ENCODE measurements at regions not wholly inside any gene's neighbourhood (a gene's known extent, or its start where the extent isn't known, plus 50 kb on each side); places are given as distances from the start of the nearest gene placed in this dataset.
"Not testable (repeated sequence)": the region's sequence is repeated elsewhere in the genome, so short reads cannot be mapped to it uniquely, and the experiment has no call there.

DNA sequence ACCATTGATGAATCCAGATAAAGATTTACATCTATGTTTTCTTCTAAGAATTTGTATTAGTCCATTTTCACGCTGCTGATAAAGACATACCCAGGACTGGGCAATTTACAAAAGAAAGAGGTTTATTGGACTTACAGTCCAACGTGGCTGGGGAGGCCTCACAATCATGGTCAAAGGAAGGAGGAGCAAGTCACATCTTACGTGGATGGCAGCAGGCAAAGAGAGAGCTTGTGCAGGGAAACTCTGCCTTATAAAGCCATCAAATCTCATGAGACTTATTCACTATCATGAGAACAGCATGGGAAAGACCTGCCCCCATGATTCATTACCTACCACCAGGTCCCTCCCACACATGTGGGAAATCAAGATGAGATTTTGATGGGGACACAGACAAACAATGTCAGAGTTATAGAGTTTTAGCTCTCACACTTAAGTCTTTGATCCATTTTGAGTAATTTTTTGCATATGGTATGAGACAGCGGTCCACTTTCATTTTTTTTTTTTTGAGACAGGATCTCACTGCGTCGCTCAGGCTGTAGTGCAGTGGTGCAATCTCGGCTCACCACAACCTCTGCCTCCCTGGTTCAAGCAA lies 53.5 kb upstream of the JADE2 start:
- DNase-seq, result not testable (repeated sequence)

DNA sequence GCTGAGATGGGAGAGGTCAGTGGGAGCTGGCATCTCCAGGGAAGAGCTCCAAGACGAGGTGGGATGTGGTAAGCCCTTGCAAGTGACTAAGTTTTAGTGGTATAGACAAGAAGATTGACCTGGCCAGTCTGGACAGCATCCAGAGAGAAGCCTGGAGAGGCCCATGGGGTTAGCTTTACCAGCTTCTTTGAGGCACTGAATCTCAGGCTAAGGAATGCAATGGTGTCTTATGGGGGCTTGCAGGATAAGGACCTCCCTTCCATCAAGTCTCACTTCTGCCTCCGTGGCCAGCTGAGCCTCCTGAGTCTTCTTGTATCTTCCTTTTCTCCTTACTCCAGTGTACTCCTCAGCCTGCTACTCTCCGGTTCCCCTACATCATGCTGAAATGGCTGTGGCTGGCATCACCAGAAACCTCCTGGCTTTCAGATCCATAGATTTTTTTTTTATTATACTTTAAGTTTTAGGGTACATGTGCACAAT lies 56.5 kb upstream of the JADE2 start:
- no peak for DNase-seq

DNA sequence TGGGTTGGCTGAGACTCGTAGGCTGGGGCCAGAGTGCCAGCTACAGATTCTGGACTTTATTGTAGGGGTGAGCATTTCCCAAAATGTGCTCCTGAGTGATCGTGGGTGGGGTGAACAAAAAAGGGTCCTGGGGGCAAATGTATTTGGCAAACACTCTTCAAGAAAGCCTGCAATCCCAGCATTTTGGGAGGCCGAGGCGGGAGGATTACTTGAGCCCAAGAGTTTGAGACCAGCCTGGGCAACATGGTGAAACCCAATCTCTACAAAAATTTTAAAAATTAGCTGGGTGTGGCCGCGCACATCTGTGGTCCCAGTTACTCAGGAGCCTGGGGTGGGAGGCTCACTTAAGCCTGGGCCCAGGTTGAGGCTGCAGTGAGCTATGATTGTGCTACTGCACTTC lies 55.5 kb upstream of the CDKN2AIPNL start:
- no peak for DNase-seq

- peak; percentile 57 for DNase-seq
Observed at GRCh38 chr5:134466241-134467069, 54.8 kb upstream of the CDKN2AIPNL start.

DNA sequence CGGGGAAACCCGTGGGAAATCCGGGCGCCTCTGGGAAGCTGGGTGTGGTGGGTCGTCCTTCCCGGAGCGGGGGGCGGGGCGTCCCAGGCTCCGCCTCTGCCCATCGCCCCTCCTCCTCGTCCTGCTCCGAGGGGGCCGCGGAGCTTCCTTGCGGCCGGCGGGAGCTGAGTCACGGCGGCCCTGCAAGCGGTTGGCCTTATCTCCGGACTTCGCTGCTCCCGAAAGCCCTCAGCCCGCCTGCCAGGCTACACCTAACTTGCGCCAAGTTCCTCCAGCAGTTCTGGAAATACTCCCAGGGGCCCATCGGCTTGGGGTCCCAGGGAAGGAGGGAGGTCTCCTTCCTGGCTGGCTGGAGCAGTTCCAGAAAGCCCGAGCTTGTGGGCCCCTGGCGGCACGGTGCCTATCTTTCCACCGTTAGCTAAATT lies 54.1 kb upstream of the CDKN2AIPNL start:
- DNase-seq, result peak; percentile 71

- no peak for DNase-seq
Observed at GRCh38 chr5:134464988-134465815, 53.5 kb upstream of the CDKN2AIPNL start.

DNA sequence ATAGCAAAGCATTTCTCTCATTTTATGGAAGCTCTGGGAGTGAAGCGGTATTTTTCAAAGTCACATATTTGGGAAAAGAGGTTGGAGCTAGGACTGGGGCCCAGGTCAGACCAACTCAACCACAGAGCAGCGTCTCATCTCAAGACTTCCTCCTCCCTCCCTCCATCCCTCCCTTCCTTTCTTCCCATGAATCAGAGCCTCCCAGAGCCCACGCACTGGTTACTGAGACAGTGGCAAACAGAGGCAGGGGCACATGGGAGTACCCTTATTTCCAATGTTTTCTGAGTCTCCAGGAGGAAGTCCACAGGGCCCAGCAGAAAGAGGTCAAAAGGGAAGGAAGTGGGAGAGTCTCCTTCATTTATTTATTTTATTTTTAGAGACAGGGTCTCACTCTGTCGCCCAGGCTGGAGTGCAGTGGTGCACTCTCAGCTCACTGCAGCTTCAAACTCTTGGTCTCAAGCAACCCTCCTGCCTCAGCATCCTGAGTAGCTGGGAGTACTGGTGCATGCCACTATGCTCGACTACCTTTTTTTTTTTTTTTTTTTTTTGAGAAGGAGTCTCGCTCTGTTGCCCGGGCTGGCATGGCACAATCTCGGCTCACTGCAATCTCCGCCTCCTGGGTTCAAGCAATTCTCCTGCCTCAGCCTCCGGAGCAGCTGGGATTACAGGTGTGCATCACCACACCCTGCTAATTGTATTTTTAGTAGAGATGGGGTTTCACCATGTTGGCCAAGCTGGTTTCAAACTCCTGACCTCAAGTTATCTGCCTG lies 52.5 kb upstream of the CDKN2AIPNL start:
- no peak for DNase-seq

GRCh38 chr5:134463176-134463720 lies 51.6 kb upstream of the CDKN2AIPNL start:
- no peak for DNase-seq

DNA sequence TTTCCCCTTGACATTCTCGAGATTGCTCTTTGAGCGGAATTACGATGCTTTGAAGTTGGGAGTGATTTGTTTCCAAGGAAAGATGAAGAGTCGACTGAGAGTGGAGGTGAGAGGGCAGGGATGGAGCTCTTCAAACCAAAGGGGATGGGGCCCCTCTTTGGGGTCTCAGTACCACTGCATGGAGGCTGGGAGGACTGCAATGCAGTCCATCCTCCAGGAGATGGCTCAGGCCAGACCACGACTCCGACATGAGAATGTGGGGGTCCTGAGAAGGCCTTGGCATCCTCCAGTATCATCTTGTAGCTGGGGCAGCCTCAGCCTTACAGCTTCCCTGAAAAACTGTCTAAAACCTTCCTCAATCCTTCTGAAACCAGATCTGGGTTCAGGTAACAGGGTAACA lies 51.1 kb upstream of the CDKN2AIPNL start:
- no peak for DNase-seq

GRCh38 chr5:134462047-134462575 lies 50.4 kb upstream of the CDKN2AIPNL start:
- no peak for DNase-seq

Data from stimulated activated CD4-positive, alpha-beta T cell treated with anti-CD3 and anti-CD28 coated beads, Interleukin-15, amount 100 ng/mL, for 24 hours (primary cell).